ENCODE measurements at regions not wholly inside any gene's neighbourhood (a gene's known extent, or its start where the extent isn't known, plus 50 kb on each side); places are given as distances from the start of the nearest gene placed in this dataset.

- no peak for TF ChIP-seq POLR2A (IDR thresholded peaks at IDR 0.05)
- TF ChIP-seq, protein P1, sequence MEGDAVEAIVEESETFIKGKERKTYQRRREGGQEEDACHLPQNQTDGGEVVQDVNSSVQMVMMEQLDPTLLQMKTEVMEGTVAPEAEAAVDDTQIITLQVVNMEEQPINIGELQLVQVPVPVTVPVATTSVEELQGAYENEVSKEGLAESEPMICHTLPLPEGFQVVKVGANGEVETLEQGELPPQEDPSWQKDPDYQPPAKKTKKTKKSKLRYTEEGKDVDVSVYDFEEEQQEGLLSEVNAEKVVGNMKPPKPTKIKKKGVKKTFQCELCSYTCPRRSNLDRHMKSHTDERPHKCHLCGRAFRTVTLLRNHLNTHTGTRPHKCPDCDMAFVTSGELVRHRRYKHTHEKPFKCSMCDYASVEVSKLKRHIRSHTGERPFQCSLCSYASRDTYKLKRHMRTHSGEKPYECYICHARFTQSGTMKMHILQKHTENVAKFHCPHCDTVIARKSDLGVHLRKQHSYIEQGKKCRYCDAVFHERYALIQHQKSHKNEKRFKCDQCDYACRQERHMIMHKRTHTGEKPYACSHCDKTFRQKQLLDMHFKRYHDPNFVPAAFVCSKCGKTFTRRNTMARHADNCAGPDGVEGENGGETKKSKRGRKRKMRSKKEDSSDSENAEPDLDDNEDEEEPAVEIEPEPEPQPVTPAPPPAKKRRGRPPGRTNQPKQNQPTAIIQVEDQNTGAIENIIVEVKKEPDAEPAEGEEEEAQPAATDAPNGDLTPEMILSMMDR (IDR thresholded peaks at IDR 0.05), result no peak
Measured at GRCh38 chr13:107838588-107839161, 376.7 kb downstream of the LIG4 start.
